ENCODE measurements at regions not wholly inside any gene's neighbourhood (a gene's known extent, or its start where the extent isn't known, plus 50 kb on each side); places are given as distances from the start of the nearest gene placed in this dataset.

DNA sequence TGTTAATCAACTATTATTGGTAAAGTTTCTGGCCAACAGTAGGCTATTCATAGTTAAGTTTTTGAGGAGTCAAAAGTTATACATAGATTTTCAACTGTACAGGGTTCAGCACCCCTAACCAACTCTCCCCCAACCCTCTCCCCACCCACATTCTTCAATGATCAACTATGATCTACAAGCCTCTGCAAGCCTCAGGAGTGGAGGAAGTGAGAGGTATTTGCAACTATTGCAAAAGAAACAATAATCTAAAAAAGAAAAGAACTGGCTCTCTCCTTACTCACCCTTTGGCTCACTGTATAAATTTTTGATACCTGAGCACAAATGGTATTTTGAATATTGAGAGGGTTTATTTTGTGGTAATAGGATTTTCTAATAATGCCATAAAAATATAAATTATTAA, 179.8 kb downstream of the IPMK start:
- TF ChIP-seq ZFX (IDR thresholded peaks at IDR 0.05), result no peak
- TF ChIP-seq, protein P1, sequence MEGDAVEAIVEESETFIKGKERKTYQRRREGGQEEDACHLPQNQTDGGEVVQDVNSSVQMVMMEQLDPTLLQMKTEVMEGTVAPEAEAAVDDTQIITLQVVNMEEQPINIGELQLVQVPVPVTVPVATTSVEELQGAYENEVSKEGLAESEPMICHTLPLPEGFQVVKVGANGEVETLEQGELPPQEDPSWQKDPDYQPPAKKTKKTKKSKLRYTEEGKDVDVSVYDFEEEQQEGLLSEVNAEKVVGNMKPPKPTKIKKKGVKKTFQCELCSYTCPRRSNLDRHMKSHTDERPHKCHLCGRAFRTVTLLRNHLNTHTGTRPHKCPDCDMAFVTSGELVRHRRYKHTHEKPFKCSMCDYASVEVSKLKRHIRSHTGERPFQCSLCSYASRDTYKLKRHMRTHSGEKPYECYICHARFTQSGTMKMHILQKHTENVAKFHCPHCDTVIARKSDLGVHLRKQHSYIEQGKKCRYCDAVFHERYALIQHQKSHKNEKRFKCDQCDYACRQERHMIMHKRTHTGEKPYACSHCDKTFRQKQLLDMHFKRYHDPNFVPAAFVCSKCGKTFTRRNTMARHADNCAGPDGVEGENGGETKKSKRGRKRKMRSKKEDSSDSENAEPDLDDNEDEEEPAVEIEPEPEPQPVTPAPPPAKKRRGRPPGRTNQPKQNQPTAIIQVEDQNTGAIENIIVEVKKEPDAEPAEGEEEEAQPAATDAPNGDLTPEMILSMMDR (conservative IDR thresholded peaks at IDR 0.05), result no peak
- no peak overlapping the region for H3K27ac ChIP-seq

DNA sequence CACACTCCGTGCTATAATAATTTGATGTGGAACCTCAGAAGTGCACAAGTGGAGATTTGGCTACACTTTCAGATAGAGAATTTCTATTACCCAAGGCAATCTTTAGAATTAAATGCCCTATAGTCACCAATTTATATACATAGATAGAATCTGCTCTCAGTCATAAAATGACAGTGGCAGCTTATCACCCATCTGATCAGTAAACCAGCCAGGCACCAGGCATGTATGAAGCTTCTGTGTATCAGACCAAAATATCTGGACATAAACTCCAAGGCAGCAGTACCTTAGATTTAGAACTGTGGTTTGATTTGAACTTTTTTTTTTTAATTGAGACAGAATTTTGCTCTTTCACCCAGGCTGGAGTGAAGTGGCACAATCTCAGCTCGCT, 180.9 kb downstream of the IPMK start:
- TF ChIP-seq, protein P1 (conservative IDR thresholded peaks at IDR 0.05), result no peak
- TF ChIP-seq ZFX (IDR thresholded peaks at IDR 0.05), result no peak
- peak overlapping the region; percentile 60 for H3K27ac ChIP-seq

DNA sequence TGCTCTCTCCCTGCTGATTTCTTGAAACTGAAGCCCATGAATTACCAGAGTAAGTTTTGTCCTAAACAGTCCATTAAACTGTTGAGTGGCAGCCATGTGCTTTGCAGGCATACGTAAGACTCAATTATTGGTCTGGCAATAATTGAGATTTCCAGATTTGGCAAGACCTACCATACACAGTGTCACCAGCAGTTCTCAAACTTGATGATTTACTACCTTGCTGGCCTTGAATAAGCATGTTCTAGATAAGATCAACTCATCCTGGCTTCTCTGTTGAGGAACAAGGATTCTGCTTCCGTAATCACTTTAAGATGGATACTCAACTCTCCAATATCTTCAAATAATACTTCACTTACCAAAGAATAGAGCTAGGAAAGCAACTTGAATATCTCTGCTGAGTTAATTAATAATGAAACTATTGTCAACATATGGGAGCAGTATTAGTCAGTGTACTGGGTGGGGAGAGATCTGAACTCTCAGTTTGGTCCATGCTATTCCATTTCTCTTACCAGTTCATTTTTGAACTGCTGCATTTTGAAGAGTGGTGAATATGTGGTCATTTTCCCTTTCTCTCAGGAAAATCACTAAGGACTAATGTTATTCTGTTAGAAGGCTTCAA, 181.4 kb downstream of the IPMK start:
- H3K27ac ChIP-seq, result peak overlapping the region; percentile 68; the same call in 1 of the 2 replicates
- TF ChIP-seq ZFX (IDR thresholded peaks at IDR 0.05), result no peak
- TF ChIP-seq, protein P1 (conservative IDR thresholded peaks at IDR 0.05), result no peak

DNA sequence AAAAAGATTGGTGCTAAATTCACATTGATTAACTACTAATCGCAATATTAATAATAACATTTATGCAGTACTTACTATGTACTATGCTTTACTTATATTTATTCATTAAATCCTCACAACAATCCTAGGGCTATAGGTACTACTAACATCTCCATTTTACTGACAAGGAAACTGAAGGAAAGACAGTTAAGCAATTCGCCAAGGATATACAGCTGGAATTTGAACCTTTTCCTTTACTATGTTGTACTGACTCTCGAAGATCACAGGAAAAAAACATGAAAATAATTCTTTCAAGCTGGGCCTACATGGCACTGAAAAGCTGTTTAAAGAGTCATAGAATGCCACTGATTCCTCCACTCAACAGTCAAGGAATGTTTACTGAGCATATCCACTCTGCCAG, 185.4 kb downstream of the IPMK start:
- H3K27ac ChIP-seq, result no peak overlapping the region
- TF ChIP-seq, protein P1 (conservative IDR thresholded peaks at IDR 0.05), result no peak
- TF ChIP-seq ZFX (IDR thresholded peaks at IDR 0.05), result no peak

DNA sequence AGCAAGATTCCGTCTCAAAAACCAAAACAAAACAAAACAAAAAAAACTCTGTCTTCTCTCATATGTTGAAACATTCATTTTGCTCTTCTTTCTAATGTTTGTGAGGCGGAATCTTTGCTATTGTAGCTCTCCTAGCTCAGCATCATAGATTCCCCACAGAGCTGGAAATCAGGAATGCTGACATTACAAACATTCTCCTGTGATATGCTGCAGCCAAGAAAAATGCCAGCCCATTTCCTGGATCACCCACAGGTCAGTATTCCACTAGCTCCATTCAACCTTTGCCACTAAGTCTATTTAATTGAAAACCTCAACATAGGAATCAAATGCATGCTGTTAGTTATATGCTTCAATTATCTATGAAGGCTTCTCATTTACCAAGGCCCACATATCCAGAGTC, 186.3 kb downstream of the IPMK start:
- TF ChIP-seq ZFX (IDR thresholded peaks at IDR 0.05), result no peak
- TF ChIP-seq, protein P1 (conservative IDR thresholded peaks at IDR 0.05), result no peak

DNA sequence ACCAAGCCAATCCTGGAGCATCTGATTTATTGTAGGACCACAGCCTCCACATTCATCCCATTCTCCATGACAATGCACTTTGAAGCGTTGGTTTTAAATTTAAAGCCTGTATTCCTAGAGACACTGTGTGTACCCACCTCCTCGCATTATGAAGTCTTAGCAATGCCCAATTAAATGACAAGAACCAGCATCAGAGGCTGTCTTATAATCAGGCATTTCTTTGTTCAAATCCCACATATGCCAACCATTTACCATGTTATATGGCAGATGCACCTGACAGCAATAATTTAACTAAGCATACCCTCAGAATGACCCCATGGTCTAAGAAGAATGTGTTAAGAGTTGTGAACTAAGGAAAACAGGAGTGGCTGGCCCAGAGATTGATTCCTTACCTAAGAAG, 188.2 kb downstream of the IPMK start:
- TF ChIP-seq, protein P1 (conservative IDR thresholded peaks at IDR 0.05), result no peak
- no peak for TF ChIP-seq ZFX (IDR thresholded peaks at IDR 0.05)
- no peak overlapping the region for H3K27ac ChIP-seq

More for the DNA sequence above, 186.3 kb downstream of the IPMK start:
- H3K27ac ChIP-seq, result no peak overlapping the region

DNA sequence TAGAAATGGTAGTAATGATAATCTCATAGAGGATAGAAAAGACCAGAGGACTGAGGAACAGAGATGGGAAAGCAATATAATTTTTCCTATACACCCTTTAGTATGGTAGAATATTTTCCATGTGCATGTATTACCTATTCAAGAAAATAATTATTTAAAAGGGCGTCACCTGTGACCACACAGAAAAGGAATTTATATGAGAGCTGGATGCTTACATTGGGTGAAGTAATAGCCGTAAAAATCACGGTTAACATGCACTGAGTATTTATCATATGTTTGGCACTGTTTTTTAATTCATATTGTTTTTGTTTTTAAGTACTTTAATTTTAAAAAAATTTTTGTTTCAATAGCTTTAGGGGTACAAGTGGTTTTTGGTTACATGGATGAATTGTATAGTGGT, 195.1 kb downstream of the IPMK start:
- no peak overlapping the region for H3K27ac ChIP-seq

More for the DNA sequence above, 195.1 kb downstream of the IPMK start:
- no peak for TF ChIP-seq ZFX (IDR thresholded peaks at IDR 0.05)
- TF ChIP-seq, protein P1 (conservative IDR thresholded peaks at IDR 0.05), result no peak
